ENCODE measurements at regions not wholly inside any gene's neighbourhood (a gene's known extent, or its start where the extent isn't known, plus 50 kb on each side); places are given as distances from the start of the nearest gene placed in this dataset.
"Not testable (repeated sequence)": the region's sequence is repeated elsewhere in the genome, so short reads cannot be mapped to it uniquely, and the experiment has no call there.

DNA sequence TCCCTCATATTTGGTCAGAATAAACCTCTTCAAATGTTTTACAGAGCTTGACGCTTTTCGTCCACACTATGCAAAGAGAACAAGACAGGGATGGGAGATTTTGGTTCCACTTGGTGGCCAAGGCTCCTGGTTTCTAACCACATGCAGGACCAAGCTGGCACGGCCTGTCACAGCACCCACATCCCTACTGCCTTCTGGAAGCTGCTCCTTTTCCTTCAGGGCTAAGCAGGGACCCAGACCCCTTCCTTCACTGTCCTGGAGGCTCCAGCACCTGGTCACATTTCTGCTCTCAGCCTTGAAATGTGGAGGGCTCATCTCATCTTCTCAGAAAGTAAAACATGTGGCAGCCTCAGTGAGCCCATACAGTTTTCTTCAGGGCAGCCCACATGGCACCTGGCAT lies 50.4 kb upstream of the ARHGEF7 start:
- no peak for DNase-seq

DNA sequence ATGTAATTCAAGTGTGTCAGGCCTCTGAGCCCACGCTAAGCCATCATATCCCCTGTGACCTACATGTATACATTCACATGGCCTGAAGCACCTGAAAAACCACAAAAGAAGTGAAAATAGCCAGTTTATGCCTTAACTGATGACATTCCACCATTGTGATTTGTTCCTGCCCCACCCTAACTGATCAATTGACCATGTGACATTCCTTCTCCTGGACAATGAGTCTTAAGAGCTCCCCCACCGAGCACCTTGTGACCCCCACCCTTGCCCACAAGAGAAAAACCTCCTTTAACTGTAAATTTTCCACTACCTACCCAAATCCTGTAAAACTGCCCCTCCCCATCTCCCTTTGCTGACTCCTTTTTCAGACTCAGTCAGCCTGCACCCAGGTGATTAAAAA lies 52.1 kb upstream of the ARHGEF7 start:
- DNase-seq, result no peak

- no peak for DNase-seq
Measured at GRCh38 chr13:111062305-111062704, 52.8 kb upstream of the ARHGEF7 start.

GRCh38 chr13:111061358-111062045 lies 53.6 kb upstream of the ARHGEF7 start:
- DNase-seq, result no peak

- no peak for DNase-seq
Measured at GRCh38 chr13:111060237-111060919, 54.7 kb upstream of the ARHGEF7 start.

GRCh38 chr13:111058796-111059506 lies 56.2 kb upstream of the ARHGEF7 start:
- no peak for DNase-seq

DNA sequence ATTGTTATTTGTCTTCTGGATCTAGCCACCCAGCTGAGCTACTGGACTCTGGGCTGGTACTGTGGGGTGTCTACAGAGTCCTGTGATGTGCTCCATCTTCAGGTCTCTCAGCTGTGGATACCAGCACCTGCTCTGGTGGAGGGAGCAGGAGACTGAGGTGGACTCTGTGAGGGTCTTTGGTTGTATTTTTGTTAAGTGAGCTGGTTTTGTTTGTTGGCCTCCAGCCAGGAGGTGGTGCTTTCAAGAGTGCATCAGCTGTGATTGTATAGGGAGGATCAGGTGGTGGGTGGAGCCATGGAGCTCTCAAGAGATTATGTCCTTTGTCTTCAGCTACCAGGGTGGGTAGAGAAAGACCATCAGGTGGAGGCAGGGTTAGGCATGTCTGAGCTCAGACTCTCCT lies 56.8 kb upstream of the ARHGEF7 start:
- DNase-seq, result not testable (repeated sequence)

- not testable (repeated sequence) for DNase-seq
Measured at GRCh38 chr13:111051726-111052232, 63.3 kb upstream of the ARHGEF7 start.

- no peak for DNase-seq
Measured at GRCh38 chr13:111051041-111051725, 63.9 kb upstream of the ARHGEF7 start.

GRCh38 chr13:111050539-111050879 lies 64.6 kb upstream of the ARHGEF7 start:
- DNase-seq, result no peak

- DNase-seq, result no peak
Measured at GRCh38 chr13:111049791-111050538, 65.1 kb upstream of the ARHGEF7 start.

DNA sequence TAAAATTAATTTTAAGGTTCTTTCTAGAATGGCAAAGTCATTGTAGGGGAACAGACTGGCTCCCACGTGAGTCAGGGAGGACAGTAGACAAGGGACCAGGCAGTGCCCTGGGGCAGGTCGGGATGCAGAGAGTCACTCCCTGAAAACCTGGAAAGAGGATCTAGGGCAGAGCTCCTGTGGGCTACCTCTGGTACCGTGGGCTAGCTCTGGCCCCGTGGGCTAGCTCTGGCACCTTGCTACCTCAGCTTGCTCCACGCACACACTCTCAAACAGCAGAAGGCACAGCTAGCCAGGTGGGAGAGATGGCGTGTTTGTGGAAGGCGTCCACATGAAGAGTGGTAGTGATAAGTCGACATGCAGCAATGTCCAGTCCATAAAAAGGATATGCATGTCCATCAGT lies 66.7 kb upstream of the ARHGEF7 start:
- DNase-seq, result no peak

GRCh38 chr13:111047326-111047725 lies 67.8 kb upstream of the ARHGEF7 start:
- DNase-seq, result no peak

GRCh38 chr13:111046590-111047141 lies 68.4 kb upstream of the ARHGEF7 start:
- no peak for DNase-seq

- DNase-seq, result no peak
Measured at GRCh38 chr13:111045170-111045569, 69.9 kb upstream of the ARHGEF7 start.

DNA sequence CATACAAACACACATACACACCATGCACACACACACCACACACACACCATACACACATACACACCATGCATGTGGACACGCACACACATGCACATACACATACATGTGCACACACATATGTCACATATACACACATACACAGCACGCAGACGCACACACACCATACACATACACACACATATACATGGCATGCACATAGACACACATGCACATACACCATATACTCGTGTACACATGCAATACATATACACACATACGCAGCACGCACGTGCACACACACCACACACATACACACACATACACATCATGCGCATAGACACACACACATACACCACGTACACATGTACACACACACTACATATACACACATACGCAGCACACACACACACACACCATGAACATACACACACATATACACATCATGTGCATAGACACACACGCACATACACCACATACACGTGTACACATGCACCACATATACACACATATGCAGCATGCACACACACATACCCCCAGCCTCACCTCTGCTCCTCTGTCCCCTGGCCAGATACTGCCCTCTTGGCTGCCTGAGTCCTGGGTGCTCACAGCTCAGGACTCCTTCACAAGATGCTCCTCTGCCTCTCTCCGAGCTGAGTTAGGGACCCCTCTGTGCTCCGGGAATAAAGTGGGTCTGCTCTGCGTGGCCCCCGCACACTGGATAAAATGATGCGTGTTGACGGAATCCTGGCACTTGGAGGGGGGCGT lies 70.9 kb upstream of the ARHGEF7 start:
- no peak for DNase-seq

- DNase-seq, result no peak
Measured at GRCh38 chr13:111043575-111043982, 71.5 kb upstream of the ARHGEF7 start.

- DNase-seq, result no peak
Measured at GRCh38 chr13:111042661-111043226, 72.4 kb upstream of the ARHGEF7 start.

- no peak for DNase-seq
Measured at GRCh38 chr13:111040830-111041229, 74.3 kb upstream of the ARHGEF7 start.

DNA sequence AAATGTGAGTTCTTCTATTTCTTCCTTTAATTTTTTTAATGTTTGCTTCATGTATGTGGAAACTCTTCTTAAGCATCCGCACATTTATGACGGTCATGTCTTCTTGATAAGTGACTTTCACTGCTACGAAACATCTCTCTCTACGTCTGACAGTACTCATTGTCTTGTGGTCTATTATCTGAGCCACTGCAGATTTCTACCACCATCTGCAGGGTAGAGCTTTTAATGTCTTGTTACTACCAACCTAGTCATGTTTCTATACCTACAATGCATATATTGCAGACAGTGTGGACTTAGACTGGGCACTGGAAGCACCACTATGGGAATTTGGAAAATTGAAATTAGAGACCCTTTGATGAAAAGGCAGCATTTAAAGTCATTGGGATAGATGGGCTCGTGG lies 75.4 kb upstream of the ARHGEF7 start:
- DNase-seq, result no peak

GRCh38 chr13:111038887-111039286 lies 76.2 kb upstream of the ARHGEF7 start:
- DNase-seq, result no peak

Data from amniotic stem cell (primary cell).